GM12891 (cell line): ENCODE measurements at regions not wholly inside any gene's neighbourhood (a gene's known extent, or its start where the extent isn't known, plus 50 kb on each side); places are given as distances from the start of the nearest gene placed in this dataset.

Source experiments
- POLR2A ChIP-seq: IDR thresholded peaks from 2 replicates; pipeline ENCODE4 v1.6.1; 2011; ENCODE audit warnings: low read depth, low read length, control low read depth
- POLR2AphosphoS5 ChIP-seq: IDR thresholded peaks from 2 replicates; pipeline ENCODE4 v1.6.1; 2011; ENCODE audit warnings: low read depth, low read length, control low read depth
- POU2F2 ChIP-seq: IDR thresholded peaks from 2 replicates; pipeline ENCODE4 v1.6.1; 2011; ENCODE audit warnings: low read depth, mild to moderate bottlenecking, control low read depth, low read length, moderate library complexity
- SPI1 ChIP-seq: IDR thresholded peaks from 2 replicates; pipeline ENCODE4 v1.6.1; 2011; ENCODE audit warnings: low read depth, low read length, control low read depth
- TAF1 ChIP-seq: IDR thresholded peaks from 2 replicates; pipeline ENCODE4 v1.6.1; 2011; ENCODE audit warnings: low read depth, low read length, control low read depth

DNA sequence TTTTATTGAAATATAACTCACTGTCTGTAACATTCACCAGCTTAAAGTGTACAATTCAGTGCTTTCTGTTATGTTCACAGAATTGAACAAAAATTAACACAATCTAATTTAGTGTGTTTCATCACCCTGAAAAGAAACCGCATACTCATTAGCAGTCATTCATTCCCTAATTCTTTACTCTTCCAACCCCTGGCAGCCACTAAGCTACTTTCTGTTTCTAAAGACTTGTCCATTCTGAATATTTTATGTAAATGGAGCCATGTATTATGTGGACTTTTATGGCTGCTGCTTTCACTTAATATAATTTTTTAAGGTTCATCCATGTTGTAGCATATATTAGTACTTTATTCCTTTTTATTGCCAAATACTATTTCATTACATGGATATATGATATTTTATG, 94.7 kb upstream of the ATP8A1 start:
- TF ChIP-seq POLR2A = no peak
- TF ChIP-seq POLR2AphosphoS5 = no peak
- TF ChIP-seq TAF1 = no peak
- TF ChIP-seq POU2F2 = no peak
- TF ChIP-seq SPI1 = no peak
